SK-N-SH treated with all-trans-retinoic acid at 6 μM for 48 hours (cell line): ENCODE measurements at regions not wholly inside any gene's neighbourhood (a gene's known extent, or its start where the extent isn't known, plus 50 kb on each side); places are given as distances from the start of the nearest gene placed in this dataset.

ENCODE experiments used
- ARNTL ChIP-seq: fragments of 450-650 bp; formaldehyde crosslinking; IDR thresholded peaks from 2 replicates; pipeline ENCODE4 v1.5.0; 2020; ENCODE audit warnings: low read depth, mild to moderate bottlenecking, moderate library complexity, borderline replicate concordance
- POU6F1 ChIP-seq: fragments of 250-450 bp; sonication (Bioruptor Pico); IDR thresholded peaks from 2 replicates; pipeline ENCODE4 v1.8.0; 2021; ENCODE audit warnings: low read depth, mild to moderate bottlenecking, moderate library complexity, borderline replicate concordance

GRCh38 chr9:20262611-20263010, 359.7 kb downstream of the MLLT3 start:
- TF ChIP-seq ARNTL (CRISPR knock-in tag): no peak
- TF ChIP-seq POU6F1 (CRISPR knock-in tag): no peak
